ENCODE measurements at regions not wholly inside any gene's neighbourhood (a gene's known extent, or its start where the extent isn't known, plus 50 kb on each side); places are given as distances from the start of the nearest gene placed in this dataset.

GRCh38 chr4:156596706-156597329 is 374.8 kb downstream of the PDGFC start:
- Histone ChIP-seq H3K36me3 (ENCODE audit: insufficient read depth) (no peaks in the 10 kb centered on the region; the same call in 1 of the 2 replicates), H3K27ac (ENCODE audit: low read depth) (no peak overlapping the region), H3K4me3 (no peak overlapping the region), H2AFZ (no peak overlapping the region), H3K9me2 (ENCODE audit: insufficient read depth) (no peaks in the 10 kb centered on the region), H3K4me1 (ENCODE audit: insufficient read depth) (peaks cover 9% of the 10 kb centered on the region), H3F3A (replicated peaks; ENCODE audit: low read depth) (no peaks in the 10 kb centered on the region), H3K79me2 (replicated peaks; ENCODE audit: insufficient read depth) (no peaks in the 10 kb centered on the region), H3K4me2 (no peak overlapping the region), H4K20me1 (replicated peaks; ENCODE audit: insufficient read depth) (no peaks in the 10 kb centered on the region), H3K27me3 (ENCODE audit: insufficient read depth) (no peaks in the 10 kb centered on the region)
- no peak for DNase-seq (ENCODE audit: low spot score)
- H3K9me3 Mint-ChIP-seq: peaks cover 26% of the 10 kb centered on the region
- H3K4me1 Mint-ChIP-seq: peaks cover 9% of the 10 kb centered on the region
- peaks cover 22% of the 10 kb centered on the region for H3K36me3 Mint-ChIP-seq (ENCODE audit: low read depth)
- H3K27ac Mint-ChIP-seq: no peak overlapping the region
- no peak overlapping the region for H3K4me3 Mint-ChIP-seq
- no peak for TF ChIP-seq EZH2 (IDR thresholded peaks at IDR 0.05; ENCODE audit: low read depth, unreplicated experiment)
- no peak for TF ChIP-seq ZNF331 (CRISPR knock-in tag; IDR thresholded peaks at IDR 0.05; ENCODE audit: low read depth)
- TF ChIP-seq CTCF (conservative IDR thresholded peaks at IDR 0.05; ENCODE audit: low read depth in 2 of 2): no peak
- no peak for TF ChIP-seq REST (IDR thresholded peaks at IDR 0.05; ENCODE audit: unreplicated experiment)
- TF ChIP-seq EZH2phosphoT487 (IDR thresholded peaks at IDR 0.05; ENCODE audit: unreplicated experiment): no peak
- TF ChIP-seq, protein P1, sequence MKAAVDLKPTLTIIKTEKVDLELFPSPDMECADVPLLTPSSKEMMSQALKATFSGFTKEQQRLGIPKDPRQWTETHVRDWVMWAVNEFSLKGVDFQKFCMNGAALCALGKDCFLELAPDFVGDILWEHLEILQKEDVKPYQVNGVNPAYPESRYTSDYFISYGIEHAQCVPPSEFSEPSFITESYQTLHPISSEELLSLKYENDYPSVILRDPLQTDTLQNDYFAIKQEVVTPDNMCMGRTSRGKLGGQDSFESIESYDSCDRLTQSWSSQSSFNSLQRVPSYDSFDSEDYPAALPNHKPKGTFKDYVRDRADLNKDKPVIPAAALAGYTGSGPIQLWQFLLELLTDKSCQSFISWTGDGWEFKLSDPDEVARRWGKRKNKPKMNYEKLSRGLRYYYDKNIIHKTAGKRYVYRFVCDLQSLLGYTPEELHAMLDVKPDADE (IDR thresholded peaks at IDR 0.05): no peak
- TF ChIP-seq ZNF114 (CRISPR knock-in tag; IDR thresholded peaks at IDR 0.05): no peak
- no peak for TF ChIP-seq JUNB (IDR thresholded peaks at IDR 0.05; ENCODE audit: unreplicated experiment)
- TF ChIP-seq POLR2AphosphoS5 (IDR thresholded peaks at IDR 0.05; ENCODE audit: low read depth): no peak
- TF ChIP-seq NANOG (IDR thresholded peaks at IDR 0.05; ENCODE audit: borderline replicate concordance): no peak
- TF ChIP-seq CREB1 (CRISPR knock-in tag; IDR thresholded peaks at IDR 0.05; ENCODE audit: low read depth): no peak
- TF ChIP-seq, protein P2, sequence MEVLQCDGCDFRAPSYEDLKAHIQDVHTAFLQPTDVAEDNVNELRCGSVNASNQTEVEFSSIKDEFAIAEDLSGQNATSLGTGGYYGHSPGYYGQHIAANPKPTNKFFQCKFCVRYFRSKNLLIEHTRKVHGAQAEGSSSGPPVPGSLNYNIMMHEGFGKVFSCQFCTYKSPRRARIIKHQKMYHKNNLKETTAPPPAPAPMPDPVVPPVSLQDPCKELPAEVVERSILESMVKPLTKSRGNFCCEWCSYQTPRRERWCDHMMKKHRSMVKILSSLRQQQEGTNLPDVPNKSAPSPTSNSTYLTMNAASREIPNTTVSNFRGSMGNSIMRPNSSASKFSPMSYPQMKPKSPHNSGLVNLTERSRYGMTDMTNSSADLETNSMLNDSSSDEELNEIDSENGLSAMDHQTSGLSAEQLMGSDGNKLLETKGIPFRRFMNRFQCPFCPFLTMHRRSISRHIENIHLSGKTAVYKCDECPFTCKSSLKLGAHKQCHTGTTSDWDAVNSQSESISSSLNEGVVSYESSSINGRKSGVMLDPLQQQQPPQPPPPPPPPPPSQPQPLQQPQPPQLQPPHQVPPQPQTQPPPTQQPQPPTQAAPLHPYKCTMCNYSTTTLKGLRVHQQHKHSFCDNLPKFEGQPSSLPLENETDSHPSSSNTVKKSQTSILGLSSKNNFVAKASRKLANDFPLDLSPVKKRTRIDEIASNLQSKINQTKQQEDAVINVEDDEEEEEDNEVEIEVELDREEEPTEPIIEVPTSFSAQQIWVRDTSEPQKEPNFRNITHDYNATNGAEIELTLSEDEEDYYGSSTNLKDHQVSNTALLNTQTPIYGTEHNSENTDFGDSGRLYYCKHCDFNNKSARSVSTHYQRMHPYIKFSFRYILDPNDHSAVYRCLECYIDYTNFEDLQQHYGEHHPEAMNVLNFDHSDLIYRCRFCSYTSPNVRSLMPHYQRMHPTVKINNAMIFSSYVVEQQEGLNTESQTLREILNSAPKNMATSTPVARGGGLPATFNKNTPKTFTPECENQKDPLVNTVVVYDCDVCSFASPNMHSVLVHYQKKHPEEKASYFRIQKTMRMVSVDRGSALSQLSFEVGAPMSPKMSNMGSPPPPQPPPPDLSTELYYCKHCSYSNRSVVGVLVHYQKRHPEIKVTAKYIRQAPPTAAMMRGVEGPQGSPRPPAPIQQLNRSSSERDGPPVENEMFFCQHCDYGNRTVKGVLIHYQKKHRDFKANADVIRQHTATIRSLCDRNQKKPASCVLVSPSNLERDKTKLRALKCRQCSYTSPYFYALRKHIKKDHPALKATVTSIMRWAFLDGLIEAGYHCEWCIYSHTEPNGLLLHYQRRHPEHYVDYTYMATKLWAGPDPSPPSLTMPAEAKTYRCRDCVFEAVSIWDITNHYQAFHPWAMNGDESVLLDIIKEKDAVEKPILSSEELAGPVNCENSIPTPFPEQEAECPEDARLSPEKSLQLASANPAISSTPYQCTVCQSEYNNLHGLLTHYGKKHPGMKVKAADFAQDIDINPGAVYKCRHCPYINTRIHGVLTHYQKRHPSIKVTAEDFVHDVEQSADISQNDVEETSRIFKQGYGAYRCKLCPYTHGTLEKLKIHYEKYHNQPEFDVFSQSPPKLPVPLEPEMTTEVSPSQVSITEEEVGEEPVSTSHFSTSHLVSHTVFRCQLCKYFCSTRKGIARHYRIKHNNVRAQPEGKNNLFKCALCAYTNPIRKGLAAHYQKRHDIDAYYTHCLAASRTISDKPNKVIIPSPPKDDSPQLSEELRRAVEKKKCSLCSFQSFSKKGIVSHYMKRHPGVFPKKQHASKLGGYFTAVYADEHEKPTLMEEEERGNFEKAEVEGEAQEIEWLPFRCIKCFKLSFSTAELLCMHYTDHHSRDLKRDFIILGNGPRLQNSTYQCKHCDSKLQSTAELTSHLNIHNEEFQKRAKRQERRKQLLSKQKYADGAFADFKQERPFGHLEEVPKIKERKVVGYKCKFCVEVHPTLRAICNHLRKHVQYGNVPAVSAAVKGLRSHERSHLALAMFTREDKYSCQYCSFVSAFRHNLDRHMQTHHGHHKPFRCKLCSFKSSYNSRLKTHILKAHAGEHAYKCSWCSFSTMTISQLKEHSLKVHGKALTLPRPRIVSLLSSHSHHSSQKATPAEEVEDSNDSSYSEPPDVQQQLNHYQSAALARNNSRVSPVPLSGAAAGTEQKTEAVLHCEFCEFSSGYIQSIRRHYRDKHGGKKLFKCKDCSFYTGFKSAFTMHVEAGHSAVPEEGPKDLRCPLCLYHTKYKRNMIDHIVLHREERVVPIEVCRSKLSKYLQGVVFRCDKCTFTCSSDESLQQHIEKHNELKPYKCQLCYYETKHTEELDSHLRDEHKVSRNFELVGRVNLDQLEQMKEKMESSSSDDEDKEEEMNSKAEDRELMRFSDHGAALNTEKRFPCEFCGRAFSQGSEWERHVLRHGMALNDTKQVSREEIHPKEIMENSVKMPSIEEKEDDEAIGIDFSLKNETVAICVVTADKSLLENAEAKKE (CRISPR knock-in tag; IDR thresholded peaks at IDR 0.05): no peak
- TF ChIP-seq STAT1 (IDR thresholded peaks at IDR 0.05; ENCODE audit: unreplicated experiment): no peak
- H3K27me3 Mint-ChIP-seq (ENCODE audit: insufficient read depth, low read depth, poor library complexity): peaks cover 2% of the 10 kb centered on the region
- no peak for ATAC-seq

All from GM23338 (cell line).